Uterus (tissue), 2 donors: ENCODE measurements at regions not wholly inside any gene's neighbourhood (a gene's known extent, or its start where the extent isn't known, plus 50 kb on each side); places are given as distances from the start of the nearest gene placed in this dataset.

Source experiments
- CTCF ChIP-seq, 4 experiments: fragments of 200-600 bp in 2 of 4; fragments of 450-650 bp in 2 of 4; sonication (generic) in 2 of 4; IDR thresholded peaks; one replicate each; pipeline ENCODE4 v1.5.1; 2016 to 2019; ENCODE audit warnings: antibody characterized with exemption in 4 of 4, mild to moderate bottlenecking in 2 of 4, moderate library complexity in 1 of 4
- POLR2A ChIP-seq, 2 donors: fragments of 450-650 bp; IDR thresholded peaks; one replicate each; pipeline ENCODE4 v1.6.1; 2016; ENCODE audit warnings: antibody characterized with exemption in 2 of 2, mild to moderate bottlenecking in 1 of 2, moderate library complexity in 1 of 2

GRCh38 chr5:90191352-90192045 is 218.1 kb downstream of the CETN3 start:
- no peak for TF ChIP-seq CTCF (IDR thresholded peaks at IDR 0.05)
- no peak for TF ChIP-seq POLR2A (IDR thresholded peaks at IDR 0.05)
